Tibial nerve (tissue), 4 donors: ENCODE measurements at regions not wholly inside any gene's neighbourhood (a gene's known extent, or its start where the extent isn't known, plus 50 kb on each side); places are given as distances from the start of the nearest gene placed in this dataset.

Source experiments
- CTCF ChIP-seq, 5 experiments: fragments of 200-600 bp in 3 of 5; fragments of 450-650 bp in 2 of 5; sonication (generic) in 3 of 5; IDR thresholded peaks; one replicate each; pipeline ENCODE4 v1.5.1; 2016 to 2019; ENCODE audit warnings: antibody characterized with exemption in 5 of 5, mild to moderate bottlenecking in 3 of 5, moderate library complexity in 2 of 5
- EP300 ChIP-seq, 2 donors: sonication (generic); formaldehyde crosslinking; IDR thresholded peaks; one replicate each; pipeline ENCODE4 v1.6.1; 2017; ENCODE audit warnings: antibody characterized with exemption in 2 of 2, mild to moderate bottlenecking in 1 of 2
- POLR2A ChIP-seq, 2 donors: fragments of 450-650 bp; IDR thresholded peaks; one replicate each; pipeline ENCODE4 v1.6.1; 2017; ENCODE audit warnings: antibody characterized with exemption in 2 of 2, mild to moderate bottlenecking in 2 of 2, moderate library complexity in 2 of 2

- TF ChIP-seq CTCF (IDR thresholded peaks at IDR 0.05) (no peak), EP300 (IDR thresholded peaks at IDR 0.05) (no peak), POLR2A (IDR thresholded peaks at IDR 0.05) (no peak)
These were observed 77.2 kb downstream of the PRSS23 start for GRCh38 chr11:86877503-86877902.
